Nephron progenitor cell (in vitro differentiated cells): ENCODE measurements at regions not wholly inside any gene's neighbourhood (a gene's known extent, or its start where the extent isn't known, plus 50 kb on each side); places are given as distances from the start of the nearest gene placed in this dataset.

ENCODE experiments used
- DNase-seq: peaks from one replicate; pipeline ENCODE4 v3.0.0; 2021
- H3K27ac Mint-ChIP-seq: 2 replicates; pipeline ENCODE4 v1.8.0; 2021; ENCODE audit warnings: mild to moderate bottlenecking, moderate library complexity, mixed read lengths
- H3K27me3 Mint-ChIP-seq: 2 replicates; pipeline ENCODE4 v1.8.0; 2021; ENCODE audit warnings: mild to moderate bottlenecking, low read depth, mixed read lengths; ENCODE audit not compliant: poor library complexity
- H3K36me3 Mint-ChIP-seq: 2 replicates; pipeline ENCODE4 v1.8.0; 2021; ENCODE audit warnings: low read depth, mixed read lengths
- H3K4me1 Mint-ChIP-seq: 2 replicates; pipeline ENCODE4 v1.8.0; 2021; ENCODE audit warnings: mixed read lengths
- H3K4me3 Mint-ChIP-seq: 2 replicates; pipeline ENCODE4 v1.8.0; 2021; ENCODE audit warnings: mild to moderate bottlenecking, moderate library complexity, mixed read lengths
- H3K9me3 Mint-ChIP-seq: 2 replicates; pipeline ENCODE4 v1.8.0; 2021; ENCODE audit warnings: mild to moderate bottlenecking, moderate library complexity, mixed read lengths
- CTCF ChIP-seq: fragments of 200-600 bp; sonication (generic); IDR thresholded peaks from 2 replicates; pipeline ENCODE4 v1.5.0; 2021; ENCODE audit warnings: antibody characterized with exemption

- H3K27me3 Mint-ChIP-seq: no peaks in the 10 kb centered on the region
- H3K9me3 Mint-ChIP-seq: no peaks in the 10 kb centered on the region
- H3K4me3 Mint-ChIP-seq: no peak overlapping the region
- no peaks in the 10 kb centered on the region for H3K36me3 Mint-ChIP-seq
- peaks cover 27% of the 10 kb centered on the region for H3K4me1 Mint-ChIP-seq
- DNase-seq: no peak
- TF ChIP-seq CTCF: no peak
- no peak overlapping the region for H3K27ac Mint-ChIP-seq
These were observed 575.1 kb downstream of the EFNB2 start for GRCh38 chr13:105960326-105960725.

GRCh38 chr13:105959876-105960275 is 575.6 kb downstream of the EFNB2 start:
- Mint-ChIP-seq H3K27me3 (no peaks in the 10 kb centered on the region), H3K27ac (peak overlapping the region; percentile 3), H3K9me3 (no peaks in the 10 kb centered on the region), H3K4me1 (peaks cover 25% of the 10 kb centered on the region), H3K36me3 (no peaks in the 10 kb centered on the region), H3K4me3 (no peak overlapping the region)
- no peak for TF ChIP-seq CTCF
- DNase-seq: no peak

GRCh38 chr13:105957769-105958438 is 577.6 kb downstream of the EFNB2 start:
- Mint-ChIP-seq H3K4me3 (no peak overlapping the region), H3K4me1 (peaks cover 17% of the 10 kb centered on the region), H3K36me3 (no peaks in the 10 kb centered on the region), H3K27me3 (no peaks in the 10 kb centered on the region), H3K27ac (no peak overlapping the region), H3K9me3 (no peaks in the 10 kb centered on the region)
- TF ChIP-seq CTCF: no peak
- no peak for DNase-seq

- Mint-ChIP-seq H3K4me3 (no peak overlapping the region), H3K27ac (peak overlapping the region; percentile 79), H3K9me3 (no peaks in the 10 kb centered on the region), H3K4me1 (peaks cover 17% of the 10 kb centered on the region), H3K36me3 (no peaks in the 10 kb centered on the region), H3K27me3 (no peaks in the 10 kb centered on the region)
- TF ChIP-seq CTCF: no peak
- DNase-seq: no peak
These were observed 578.5 kb downstream of the EFNB2 start for GRCh38 chr13:105956921-105957320.

GRCh38 chr13:105952973-105953290 is 582.5 kb downstream of the EFNB2 start:
- no peak for TF ChIP-seq CTCF
- no peak overlapping the region for H3K4me3 Mint-ChIP-seq
- no peak overlapping the region for H3K27ac Mint-ChIP-seq
- H3K27me3 Mint-ChIP-seq: no peaks in the 10 kb centered on the region
- no peaks in the 10 kb centered on the region for H3K9me3 Mint-ChIP-seq
- no peaks in the 10 kb centered on the region for H3K36me3 Mint-ChIP-seq
- H3K4me1 Mint-ChIP-seq: peaks cover 13% of the 10 kb centered on the region
- no peak for DNase-seq

GRCh38 chr13:105952233-105952972 is 583.1 kb downstream of the EFNB2 start:
- Mint-ChIP-seq H3K27me3 (no peaks in the 10 kb centered on the region), H3K27ac (no peak overlapping the region), H3K4me3 (no peak overlapping the region), H3K4me1 (peaks cover 13% of the 10 kb centered on the region), H3K9me3 (no peaks in the 10 kb centered on the region), H3K36me3 (no peaks in the 10 kb centered on the region)
- no peak for DNase-seq
- no peak for TF ChIP-seq CTCF
